CD4-positive, CD25-positive, alpha-beta regulatory T cell (primary cell): ENCODE measurements at regions not wholly inside any gene's neighbourhood (a gene's known extent, or its start where the extent isn't known, plus 50 kb on each side); places are given as distances from the start of the nearest gene placed in this dataset.

Experiments used
- ATAC-seq, 2 donors: fragments of 150-1000 bp; cut with Tn5 transposase; one replicate each; pipeline ENCODE4 v1.10.0; 2021; ENCODE audit warnings: low read depth in 2 of 2, moderate number of reproducible peaks in 2 of 2, moderate library complexity in 1 of 2
- DNase-seq, 3 donors: peaks; one replicate each; pipeline versions ENCODE4 v3.0.0 to v3.0.0-alpha.2; 2012 to 2022; ENCODE audit warnings: mixed read lengths in 1 of 3
- H3K27ac ChIP-seq: one replicate; pipeline ENCODE4 v1.7.0; 2013; ENCODE audit warnings: mild to moderate bottlenecking, low read length; ENCODE audit not compliant: insufficient read depth, poor library complexity, severe bottlenecking
- H3K27me3 ChIP-seq: one replicate; pipeline ENCODE4 v1.7.0; 2013; ENCODE audit warnings: low read length; ENCODE audit not compliant: control insufficient read depth, insufficient read depth
- H3K36me3 ChIP-seq: one replicate; pipeline ENCODE4 v1.7.0; 2013; ENCODE audit warnings: mild to moderate bottlenecking, low read length, moderate library complexity; ENCODE audit not compliant: control insufficient read depth, insufficient read depth
- H3K4me1 ChIP-seq: 2 replicates; pipeline ENCODE4 v1.7.0; 2013; ENCODE audit warnings: mild to moderate bottlenecking, low read length; ENCODE audit not compliant: insufficient read depth, control insufficient read depth, poor library complexity, severe bottlenecking
- H3K4me3 ChIP-seq: one replicate; pipeline ENCODE4 v1.7.0; 2013; ENCODE audit warnings: low read depth, mild to moderate bottlenecking, low read length, moderate library complexity
- H3K9me3 ChIP-seq, 2 experiments: 1 replicate in 1 of 2; 2 replicates in 1 of 2; pipeline ENCODE4 v1.7.0; 2013; ENCODE audit warnings: low read length in 2 of 2, mild to moderate bottlenecking in 1 of 2, moderate library complexity in 1 of 2; ENCODE audit not compliant: control insufficient read depth in 2 of 2
- H3K27ac Mint-ChIP-seq, 3 donors: one replicate each; pipeline ENCODE4 v1.8.0; 2020 to 2022; ENCODE audit warnings: mild to moderate bottlenecking in 3 of 3, mixed read lengths in 3 of 3, moderate library complexity in 2 of 3
- H3K27me3 Mint-ChIP-seq: one replicate; pipeline ENCODE4 v1.8.0; 2022; ENCODE audit warnings: mild to moderate bottlenecking, mixed read lengths
- H3K36me3 Mint-ChIP-seq: one replicate; pipeline ENCODE4 v1.8.0; 2020; ENCODE audit warnings: mixed read lengths
- H3K4me1 Mint-ChIP-seq, 4 donors: one replicate each; pipeline ENCODE4 v1.8.0; 2020 to 2022; ENCODE audit warnings: mixed read lengths in 4 of 4, mild to moderate bottlenecking in 1 of 4
- H3K4me3 Mint-ChIP-seq, 4 donors: one replicate each; pipeline ENCODE4 v1.8.0; 2020 to 2022; ENCODE audit warnings: mild to moderate bottlenecking in 4 of 4, mixed read lengths in 4 of 4, moderate library complexity in 3 of 4
- H3K9me3 Mint-ChIP-seq, 7 donors: one replicate each; pipeline ENCODE4 v1.8.0; 2020 to 2022; ENCODE audit warnings: mixed read lengths in 7 of 7, mild to moderate bottlenecking in 3 of 7, moderate library complexity in 2 of 7

DNA sequence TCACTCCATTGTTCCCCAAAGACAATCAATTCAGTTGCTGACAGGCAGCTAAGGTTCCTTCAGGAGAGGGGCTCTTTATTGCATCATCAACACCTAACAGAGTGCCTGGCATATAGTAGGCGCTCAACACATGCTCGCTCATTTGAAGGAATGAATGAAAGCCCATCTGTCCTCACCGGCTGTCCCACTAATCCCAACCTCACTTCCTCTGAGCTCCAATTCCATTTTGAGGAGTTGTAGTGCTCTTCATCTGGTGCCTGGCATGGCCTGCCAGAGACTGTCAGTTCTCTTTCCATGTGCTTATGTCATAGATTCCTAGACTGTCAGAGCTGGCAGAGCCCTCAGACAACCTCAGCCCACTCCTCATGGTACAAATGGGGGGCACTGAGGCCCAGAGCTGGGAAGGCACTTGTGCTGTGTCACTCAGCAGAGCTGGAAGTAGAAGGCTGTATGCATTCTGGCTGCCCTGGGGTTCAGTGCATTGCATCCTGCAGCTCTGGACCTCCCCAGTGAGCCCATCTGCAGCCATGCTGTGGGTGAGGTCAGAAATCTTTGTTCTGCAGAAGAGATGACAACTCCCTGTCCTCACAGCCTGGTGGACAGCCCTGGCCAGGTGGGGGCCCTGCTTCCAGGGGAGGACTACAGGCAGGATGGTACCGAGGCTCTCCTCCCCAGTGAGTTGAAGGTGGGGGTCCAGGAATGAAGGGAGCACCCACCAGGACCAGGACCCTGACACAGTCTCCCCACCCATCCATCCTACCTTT lies 134.9 kb upstream of the PJA1 start:
- ATAC-seq (no peak), DNase-seq (no peak)
- H3K27ac Mint-ChIP-seq: no peak overlapping the region
- H3K4me1 ChIP-seq: no peaks in the 10 kb centered on the region
- no peaks in the 10 kb centered on the region for H3K9me3 ChIP-seq
- no peaks in the 10 kb centered on the region for H3K36me3 Mint-ChIP-seq
- H3K4me1 Mint-ChIP-seq: no peaks in the 10 kb centered on the region
- H3K27me3 ChIP-seq: no peaks in the 10 kb centered on the region
- H3K4me3 Mint-ChIP-seq: no peak overlapping the region
- H3K4me3 ChIP-seq: no peak overlapping the region
- H3K27ac ChIP-seq: no peak overlapping the region
- no peaks in the 10 kb centered on the region for H3K9me3 Mint-ChIP-seq
- H3K36me3 ChIP-seq: no peaks in the 10 kb centered on the region
- H3K27me3 Mint-ChIP-seq: no peaks in the 10 kb centered on the region

DNA sequence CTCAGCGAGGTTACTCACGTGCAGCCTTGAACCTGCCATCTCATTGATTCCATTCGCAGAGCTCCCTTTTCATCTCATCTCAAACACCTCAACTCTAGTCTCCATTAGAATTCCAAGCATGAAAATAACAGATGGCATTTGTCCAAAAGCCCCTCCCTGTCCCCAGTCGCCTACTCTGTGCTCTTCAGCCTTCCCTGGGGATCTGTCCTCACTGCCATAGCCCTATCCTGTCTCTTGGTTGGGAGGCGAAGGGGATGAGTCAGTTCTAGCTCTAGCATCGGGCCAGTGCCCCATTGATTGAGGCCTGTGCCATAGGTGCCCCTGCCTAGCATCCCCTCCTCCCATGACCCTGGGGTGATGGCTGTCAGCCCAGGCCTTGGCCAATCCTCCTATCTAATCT lies 134.0 kb upstream of the PJA1 start:
- Mint-ChIP-seq H3K4me3 (no peak overlapping the region), H3K9me3 (no peaks in the 10 kb centered on the region), H3K27me3 (no peaks in the 10 kb centered on the region), H3K4me1 (no peaks in the 10 kb centered on the region), H3K36me3 (no peaks in the 10 kb centered on the region), H3K27ac (no peak overlapping the region)
- no peaks in the 10 kb centered on the region for H3K4me1 ChIP-seq
- H3K4me3 ChIP-seq: no peak overlapping the region
- no peaks in the 10 kb centered on the region for H3K9me3 ChIP-seq
- no peak for ATAC-seq
- no peak overlapping the region for H3K27ac ChIP-seq
- H3K27me3 ChIP-seq: no peaks in the 10 kb centered on the region
- DNase-seq: no peak
- H3K36me3 ChIP-seq: no peaks in the 10 kb centered on the region

DNA sequence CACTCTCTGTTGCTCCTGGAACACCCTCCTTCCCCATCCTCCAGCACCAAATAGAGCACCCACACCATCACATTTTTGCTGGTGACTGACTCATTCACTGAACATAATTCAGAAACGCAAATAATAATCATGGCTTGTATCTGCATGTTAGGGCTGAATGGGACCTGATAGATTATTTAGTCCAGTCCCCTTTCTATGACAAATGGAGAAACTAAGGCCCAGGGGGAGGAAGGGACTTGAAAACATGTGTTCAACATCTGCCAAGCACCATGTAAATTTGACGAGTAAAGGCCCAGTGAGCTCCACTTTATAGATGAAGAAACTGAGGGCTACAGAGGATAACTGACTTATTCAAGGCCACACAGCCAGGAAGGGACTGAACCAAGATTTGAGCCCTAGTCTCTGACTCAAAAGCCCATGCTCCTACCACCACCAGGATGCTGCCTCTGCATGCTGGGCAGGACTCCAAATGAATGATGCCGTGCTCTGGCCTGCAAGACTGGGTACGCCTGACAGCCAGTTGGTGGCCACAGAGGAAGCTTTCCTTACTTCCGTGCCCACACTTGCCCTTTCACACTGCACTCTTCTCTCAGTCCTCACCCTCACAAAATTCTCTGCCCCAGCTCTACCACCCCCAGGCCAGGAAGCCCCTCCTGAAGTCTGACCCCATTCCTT lies 133.3 kb upstream of the PJA1 start:
- ATAC-seq (no peak), DNase-seq (no peak)
- Histone ChIP-seq H3K9me3 (no peaks in the 10 kb centered on the region), H3K4me3 (no peak overlapping the region), H3K36me3 (no peaks in the 10 kb centered on the region), H3K4me1 (no peaks in the 10 kb centered on the region), H3K27ac (no peak overlapping the region), H3K27me3 (no peaks in the 10 kb centered on the region)
- Mint-ChIP-seq H3K36me3 (no peaks in the 10 kb centered on the region), H3K4me1 (no peaks in the 10 kb centered on the region), H3K27me3 (no peaks in the 10 kb centered on the region), H3K4me3 (no peak overlapping the region), H3K27ac (no peak overlapping the region), H3K9me3 (no peaks in the 10 kb centered on the region)

DNA sequence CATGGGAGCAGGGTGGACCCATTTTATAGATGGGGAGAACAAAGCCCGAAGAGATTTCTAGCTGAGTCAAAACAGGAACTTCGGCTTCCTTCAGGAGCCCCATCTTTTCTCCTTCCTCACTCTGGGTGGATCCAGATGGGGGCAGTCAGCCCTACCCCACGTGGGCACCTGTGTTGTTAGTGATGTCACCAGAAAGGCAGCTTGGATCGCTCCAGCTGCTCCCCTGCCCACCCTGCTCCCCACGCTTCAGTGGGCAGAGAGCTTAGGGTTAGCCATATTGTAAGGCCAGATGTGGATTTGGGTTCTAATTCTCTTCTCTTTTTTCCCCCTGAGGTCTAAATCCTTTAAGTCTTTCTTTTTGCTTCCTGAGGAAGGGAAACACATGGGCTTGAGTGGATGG lies 132.3 kb upstream of the PJA1 start:
- Histone ChIP-seq H3K9me3 (no peaks in the 10 kb centered on the region), H3K4me3 (no peak overlapping the region), H3K36me3 (no peaks in the 10 kb centered on the region), H3K27me3 (no peaks in the 10 kb centered on the region), H3K4me1 (no peaks in the 10 kb centered on the region), H3K27ac (no peak overlapping the region)
- Mint-ChIP-seq H3K27me3 (no peaks in the 10 kb centered on the region), H3K4me3 (no peak overlapping the region), H3K4me1 (no peaks in the 10 kb centered on the region), H3K36me3 (no peaks in the 10 kb centered on the region), H3K9me3 (no peaks in the 10 kb centered on the region), H3K27ac (no peak overlapping the region)
- no peak for ATAC-seq
- no peak for DNase-seq

DNA sequence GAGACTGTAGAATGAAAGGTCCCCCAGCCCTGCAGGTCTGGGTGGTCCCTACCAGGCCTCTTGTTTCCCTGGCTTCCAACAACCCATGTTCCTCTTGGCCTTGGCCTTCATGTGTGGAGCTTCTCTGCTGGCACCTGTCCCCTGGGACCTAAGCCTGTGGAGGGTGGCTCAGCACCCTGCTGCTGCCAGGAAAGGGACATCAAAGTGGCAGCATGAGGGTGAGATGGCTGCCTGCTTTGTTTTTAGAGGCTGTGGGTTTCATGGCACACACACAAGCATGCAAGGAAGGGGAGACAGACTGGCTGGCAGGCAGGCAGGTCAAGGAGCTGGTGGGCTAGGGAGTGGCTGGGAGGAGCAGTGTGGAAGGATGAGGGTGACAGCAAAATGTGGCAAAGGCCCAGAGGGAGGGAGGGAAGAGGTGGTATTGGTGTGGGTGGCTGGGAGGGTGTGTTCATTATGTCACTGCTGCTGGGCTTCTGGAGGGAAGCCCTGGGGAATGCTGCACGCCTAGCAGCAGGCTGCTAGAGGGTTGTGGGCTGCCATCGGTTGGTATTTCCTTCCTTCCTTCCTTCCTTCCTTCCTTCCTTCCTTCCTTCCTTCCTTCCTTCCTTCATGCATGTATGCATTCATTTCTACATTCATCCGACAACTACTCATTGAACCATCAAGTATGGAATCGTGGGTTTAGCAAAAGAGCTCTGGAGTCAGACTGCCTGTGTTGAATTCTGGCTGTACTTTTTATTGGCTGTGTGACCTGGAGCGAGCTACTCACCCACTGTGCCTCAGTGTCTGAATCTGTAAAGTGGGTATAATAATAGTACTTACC lies 128.7 kb upstream of the PJA1 start:
- Mint-ChIP-seq H3K27me3 (no peaks in the 10 kb centered on the region), H3K9me3 (no peaks in the 10 kb centered on the region), H3K4me1 (no peaks in the 10 kb centered on the region), H3K27ac (no peak overlapping the region), H3K4me3 (no peak overlapping the region), H3K36me3 (no peaks in the 10 kb centered on the region)
- ATAC-seq (no peak), DNase-seq (no peak)
- Histone ChIP-seq H3K27me3 (no peaks in the 10 kb centered on the region), H3K36me3 (no peaks in the 10 kb centered on the region), H3K27ac (no peak overlapping the region), H3K9me3 (no peaks in the 10 kb centered on the region), H3K4me1 (no peaks in the 10 kb centered on the region), H3K4me3 (no peak overlapping the region)

DNA sequence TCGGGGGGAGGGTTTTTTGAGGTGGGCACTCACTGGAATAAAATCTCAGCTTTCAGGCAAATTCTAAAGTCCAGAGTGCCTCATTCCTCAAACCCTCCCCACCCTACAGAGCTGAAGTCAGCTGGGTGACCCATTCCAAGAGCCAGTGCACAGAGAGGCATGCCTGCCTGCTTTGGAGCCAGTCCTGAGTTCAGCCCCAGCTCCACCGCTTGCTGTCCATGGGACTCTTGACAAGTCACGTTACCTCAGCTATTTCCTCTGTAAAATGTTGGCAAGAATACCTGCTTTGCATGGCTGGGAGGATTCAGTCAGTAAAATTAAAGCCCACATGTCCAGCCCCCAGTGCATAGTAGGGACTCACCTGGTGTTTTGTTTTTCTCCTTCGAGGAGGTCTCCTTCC lies 125.9 kb upstream of the PJA1 start:
- Histone ChIP-seq H3K27me3 (no peaks in the 10 kb centered on the region), H3K9me3 (no peaks in the 10 kb centered on the region), H3K4me1 (peaks cover 2% of the 10 kb centered on the region), H3K36me3 (no peaks in the 10 kb centered on the region), H3K4me3 (no peak overlapping the region), H3K27ac (no peak overlapping the region)
- H3K4me3 Mint-ChIP-seq: no peak overlapping the region
- H3K27ac Mint-ChIP-seq: no peak overlapping the region
- H3K4me1 Mint-ChIP-seq: peaks cover 0 to 1% (median 0%) of the 10 kb centered on the region in 4 donors
- no peaks in the 10 kb centered on the region for H3K27me3 Mint-ChIP-seq
- ATAC-seq (no peak), DNase-seq (no peak)
- peaks cover 0 to 2% (median 0%) of the 10 kb centered on the region in 7 donors for H3K9me3 Mint-ChIP-seq
- no peaks in the 10 kb centered on the region for H3K36me3 Mint-ChIP-seq

DNA sequence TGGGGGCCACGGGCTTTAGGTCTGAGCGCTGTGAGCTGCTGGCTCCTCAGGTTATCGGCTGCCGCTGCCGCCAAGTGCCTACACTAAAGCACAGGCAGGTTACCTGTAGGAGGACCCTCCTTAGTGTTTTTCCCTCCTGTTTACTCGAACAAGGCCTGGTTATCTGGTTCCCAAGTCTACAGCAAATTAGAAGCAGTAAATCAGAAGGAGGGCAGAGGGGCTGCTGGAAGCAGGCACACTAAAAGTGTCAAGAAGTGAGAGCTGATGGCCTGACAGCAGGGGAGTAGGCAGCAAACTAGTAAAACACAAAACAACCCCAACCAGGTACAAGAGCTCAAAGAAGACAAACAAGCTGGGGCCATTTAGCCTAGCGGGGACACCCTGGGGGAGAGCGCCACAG lies 125.0 kb upstream of the PJA1 start:
- no peaks in the 10 kb centered on the region for H3K36me3 Mint-ChIP-seq

More for the DNA sequence above, 125.0 kb upstream of the PJA1 start:
- Histone ChIP-seq H3K4me1 (peaks cover 9% of the 10 kb centered on the region), H3K36me3 (no peaks in the 10 kb centered on the region), H3K27ac (no peak overlapping the region), H3K9me3 (no peaks in the 10 kb centered on the region), H3K4me3 (no peak overlapping the region), H3K27me3 (no peaks in the 10 kb centered on the region)
- peaks cover 0 to 6% (median 0%) of the 10 kb centered on the region in 4 donors for H3K4me1 Mint-ChIP-seq
- H3K27me3 Mint-ChIP-seq: no peaks in the 10 kb centered on the region
- ATAC-seq (no peak), DNase-seq (no peak)
- no peak overlapping the region for H3K4me3 Mint-ChIP-seq
- H3K9me3 Mint-ChIP-seq: peaks cover 0 to 2% (median 0%) of the 10 kb centered on the region in 7 donors
- H3K27ac Mint-ChIP-seq: no peak overlapping the region
